AG09319 (cell line): ENCODE measurements at regions not wholly inside any gene's neighbourhood (a gene's known extent, or its start where the extent isn't known, plus 50 kb on each side); places are given as distances from the start of the nearest gene placed in this dataset.

Source experiments
- DNase-seq: peaks from one replicate; pipeline ENCODE4 v3.0.0-alpha.2; 2010; ENCODE audit warnings: low read depth; ENCODE audit errors: extremely low read depth
- CTCF ChIP-seq: IDR thresholded peaks from 2 replicates; pipeline ENCODE4 v1.5.1; 2011; ENCODE audit warnings: low read depth, mild to moderate bottlenecking, inconsistent platforms, low read length, moderate library complexity

- DNase-seq: no peak
- no peak for TF ChIP-seq CTCF
Observed at GRCh38 chr12:108392284-108392683, 53.2 kb upstream of the CMKLR1 start.

- no peak for TF ChIP-seq CTCF
- no peak for DNase-seq
Observed at GRCh38 chr12:108390495-108391203, 51.5 kb upstream of the CMKLR1 start.

- DNase-seq: no peak
Observed at GRCh38 chr12:108389544-108389943, 50.4 kb upstream of the CMKLR1 start.

More at GRCh38 chr12:108389544-108389943, 50.4 kb upstream of the CMKLR1 start:
- TF ChIP-seq CTCF: no peak
